BE2C (cell line): ENCODE measurements at regions not wholly inside any gene's neighbourhood (a gene's known extent, or its start where the extent isn't known, plus 50 kb on each side); places are given as distances from the start of the nearest gene placed in this dataset.
"Not testable (repeated sequence)": the region's sequence is repeated elsewhere in the genome, so short reads cannot be mapped to it uniquely, and the experiment has no call there.

Experiments used
- DNase-seq: peaks from one replicate; pipeline ENCODE4 v3.0.0-alpha.2; 2020
- H3K27me3 ChIP-seq: fragments of 250-450 bp; sonication (Bioruptor Pico); 2 replicates; pipeline ENCODE4 v1.5.1; 2020; ENCODE audit warnings: mild to moderate bottlenecking
- H3K36me3 ChIP-seq: fragments of 250-450 bp; sonication (Bioruptor Pico); 2 replicates; pipeline ENCODE4 v1.5.1; 2020; ENCODE audit warnings: mild to moderate bottlenecking
- H3K4me1 ChIP-seq: fragments of 250-450 bp; sonication (Bioruptor Pico); 2 replicates; pipeline ENCODE4 v1.5.1; 2020
- H3K4me3 ChIP-seq: 2 replicates; pipeline ENCODE4 v1.5.1; 2011; ENCODE audit warnings: low read depth, low read length
- H3K9me3 ChIP-seq: fragments of 250-450 bp; sonication (Bioruptor Pico); 2 replicates; pipeline ENCODE4 v1.5.1; 2020
- CTCF ChIP-seq: IDR thresholded peaks from 2 replicates; pipeline ENCODE4 v1.5.1; 2012; ENCODE audit warnings: mild to moderate bottlenecking, low read depth, low read length

- Histone ChIP-seq H3K9me3 (no peaks in the 10 kb centered on the region), H3K36me3 (no peaks in the 10 kb centered on the region), H3K4me3 (no peak overlapping the region), H3K4me1 (no peaks in the 10 kb centered on the region), H3K27me3 (no peaks in the 10 kb centered on the region)
- TF ChIP-seq CTCF = no peak
- DNase-seq = no peak
Observed at GRCh38 chrX:120731386-120731785, 101.5 kb upstream of the C1GALT1C1 start.

GRCh38 chrX:120729506-120730255, 99.8 kb upstream of the C1GALT1C1 start:
- not testable (repeated sequence) for H3K4me3 ChIP-seq, DNase-seq, H3K27me3 ChIP-seq, H3K9me3 ChIP-seq, H3K36me3 ChIP-seq, H3K4me1 ChIP-seq

GRCh38 chrX:120727911-120728310, 98.1 kb upstream of the C1GALT1C1 start:
- H3K4me3 ChIP-seq = no peak overlapping the region
- H3K4me1 ChIP-seq = no peaks in the 10 kb centered on the region
- no peak for TF ChIP-seq CTCF
- H3K9me3 ChIP-seq = no peaks in the 10 kb centered on the region
- H3K36me3 ChIP-seq = no peaks in the 10 kb centered on the region
- no peak for DNase-seq
- H3K27me3 ChIP-seq = no peaks in the 10 kb centered on the region

GRCh38 chrX:120727452-120727851, 97.6 kb upstream of the C1GALT1C1 start:
- Histone ChIP-seq H3K27me3 (no peaks in the 10 kb centered on the region), H3K9me3 (no peaks in the 10 kb centered on the region), H3K4me3 (no peak overlapping the region), H3K4me1 (no peaks in the 10 kb centered on the region), H3K36me3 (no peaks in the 10 kb centered on the region)
- no peak for DNase-seq
- no peak for TF ChIP-seq CTCF

- DNase-seq = no peak
- Histone ChIP-seq H3K36me3 (no peaks in the 10 kb centered on the region), H3K4me3 (no peak overlapping the region), H3K4me1 (no peaks in the 10 kb centered on the region), H3K27me3 (no peaks in the 10 kb centered on the region), H3K9me3 (no peaks in the 10 kb centered on the region)
- TF ChIP-seq CTCF = no peak
Observed at GRCh38 chrX:120726294-120726693, 96.4 kb upstream of the C1GALT1C1 start.

GRCh38 chrX:120725874-120726273, 96.0 kb upstream of the C1GALT1C1 start:
- Histone ChIP-seq H3K36me3 (no peaks in the 10 kb centered on the region), H3K27me3 (no peaks in the 10 kb centered on the region), H3K4me1 (no peaks in the 10 kb centered on the region), H3K9me3 (no peaks in the 10 kb centered on the region), H3K4me3 (no peak overlapping the region)
- TF ChIP-seq CTCF = no peak
- no peak for DNase-seq
